B cell (primary cell): ENCODE measurements at regions not wholly inside any gene's neighbourhood (a gene's known extent, or its start where the extent isn't known, plus 50 kb on each side); places are given as distances from the start of the nearest gene placed in this dataset.

Source experiments
- ATAC-seq: fragments of 200-7000 bp; cut with Tn5 transposase; one replicate; pipeline ENCODE4 v1.10.0; 2021; ENCODE audit warnings: low read depth, mild to moderate bottlenecking, moderate number of reproducible peaks, moderate library complexity
- CTCF ChIA-PET: fragments of 350-600 bp; sonication (Branson Sonifier 250); formaldehyde crosslinking; loops from one replicate; lab custom pipeline; 2021; ENCODE audit warnings: antibody characterized with exemption, inconsistent platforms; lab: Charles Lee
- POLR2A ChIA-PET: fragments of 350-600 bp; sonication (Branson Sonifier 250); formaldehyde crosslinking; loops from one replicate; lab custom pipeline; 2021; ENCODE audit warnings: antibody characterized with exemption; lab: Charles Lee
- DNase-seq: peaks from one replicate; pipeline ENCODE4 v3.0.0; 2013
- H2AFZ ChIP-seq: 2 replicates; pipeline ENCODE4 v1.6.1; 2012; ENCODE audit warnings: mild to moderate bottlenecking, low read depth, low read length; ENCODE audit not compliant: insufficient read depth, poor library complexity, severe bottlenecking
- H3K27ac ChIP-seq, 2 donors: 1 replicate in 1 of 2; 2 replicates in 1 of 2; pipeline ENCODE4 v1.5.1; 2012 to 2013; ENCODE audit warnings: low read length in 2 of 2, mild to moderate bottlenecking in 2 of 2, moderate library complexity in 1 of 2
- H3K27me3 ChIP-seq, 4 experiments: fragments of 200-600 bp in 1 of 4; sonication (generic) in 1 of 4; replicated peaks in 1 of 4; 1 replicate in 2 of 4; 2 replicates in 2 of 4; pipeline versions ENCODE4 v1.6.1 to v1.7.0; 2013 to 2016; ENCODE audit warnings: low read length in 3 of 4, mild to moderate bottlenecking in 2 of 4, mixed read lengths in 1 of 4, moderate library complexity in 1 of 4; ENCODE audit not compliant: insufficient read depth in 4 of 4, control insufficient read depth in 3 of 4; ENCODE audit errors: control extremely low read depth in 1 of 4
- H3K36me3 ChIP-seq, 2 experiments: replicated peaks in 1 of 2; 1 replicate in 1 of 2; 2 replicates in 1 of 2; pipeline versions ENCODE4 v1.6.1 to v1.7.1; 2013; ENCODE audit warnings: low read length in 1 of 2; ENCODE audit not compliant: insufficient read depth in 2 of 2, control insufficient read depth in 1 of 2; ENCODE audit errors: control extremely low read depth in 1 of 2, extremely low read depth in 1 of 2
- H3K4me1 ChIP-seq, 2 donors: fragments of 200-600 bp in 1 of 2; sonication (generic) in 1 of 2; 1 replicate in 1 of 2; 2 replicates in 1 of 2; pipeline versions ENCODE4 v1.5.1 to v1.6.1; 2013 to 2017; ENCODE audit warnings: low read length in 2 of 2; ENCODE audit not compliant: control insufficient read depth in 2 of 2, insufficient read depth in 2 of 2
- H3K4me2 ChIP-seq: replicated peaks from 2 replicates; pipeline ENCODE3; 2012; ENCODE audit warnings: mild to moderate bottlenecking, low read depth, low read length; ENCODE audit not compliant: poor library complexity, severe bottlenecking
- H3K4me3 ChIP-seq, 5 experiments: fragments of 200-600 bp in 1 of 5; sonication (generic) in 1 of 5; 1 replicate in 3 of 5; 2 replicates in 2 of 5; pipeline versions ENCODE4 v1.5.1 to v1.7.0; 2011 to 2016; ENCODE audit warnings: low read length in 4 of 5, mild to moderate bottlenecking in 4 of 5, low read depth in 2 of 5, control low read depth in 1 of 5, moderate library complexity in 1 of 5; ENCODE audit not compliant: insufficient read depth in 1 of 5; ENCODE audit errors: control extremely low read depth in 1 of 5, extremely low read depth in 1 of 5
- H3K79me2 ChIP-seq: fragments of 200-600 bp; sonication (generic); one replicate; pipeline ENCODE4 v1.6.0; 2016; ENCODE audit warnings: low read length; ENCODE audit not compliant: control insufficient read depth, insufficient read depth
- H3K9ac ChIP-seq: fragments of 200-600 bp; sonication (generic); 2 replicates; pipeline ENCODE4 v1.6.1; 2017; ENCODE audit warnings: mild to moderate bottlenecking, low read length, moderate library complexity
- H3K9me3 ChIP-seq, 3 donors: one replicate each; pipeline versions ENCODE4 v1.6.1 to v1.7.1; 2013; ENCODE audit warnings: low read length in 2 of 3; ENCODE audit not compliant: control insufficient read depth in 2 of 3, insufficient read depth in 1 of 3; ENCODE audit errors: control extremely low read depth in 1 of 3
- H4K20me1 ChIP-seq: 2 replicates; pipeline ENCODE4 v1.6.0; 2012; ENCODE audit warnings: mild to moderate bottlenecking, low read length; ENCODE audit not compliant: insufficient read depth, control insufficient read depth, poor library complexity, severe bottlenecking
- H3K27ac Mint-ChIP-seq: one replicate; pipeline ENCODE4 v1.8.0; 2021; ENCODE audit warnings: mixed read lengths
- H3K27me3 Mint-ChIP-seq: one replicate; pipeline ENCODE4 v1.8.0; 2021; ENCODE audit warnings: mixed read lengths
- H3K4me1 Mint-ChIP-seq: one replicate; pipeline ENCODE4 v1.8.0; 2021; ENCODE audit warnings: mixed read lengths
- H3K4me3 Mint-ChIP-seq: one replicate; pipeline ENCODE4 v1.8.0; 2021; ENCODE audit warnings: mixed read lengths
- H3K9me3 Mint-ChIP-seq: one replicate; pipeline ENCODE4 v1.8.0; 2022; ENCODE audit warnings: mixed read lengths; ENCODE audit not compliant: insufficient read depth
- CTCF ChIP-seq: fragments of 200-600 bp; IDR thresholded peaks from one replicate; pipeline ENCODE4 v1.8.0; 2022; ENCODE audit warnings: antibody characterized with exemption, mild to moderate bottlenecking
- EZH2 ChIP-seq: IDR thresholded peaks from 2 replicates; pipeline ENCODE4 v1.6.1; 2012; ENCODE audit warnings: borderline replicate concordance, low read depth, mild to moderate bottlenecking, moderate library complexity, low read length; ENCODE audit not compliant: insufficient read depth, poor library complexity, severe bottlenecking
- WGBS: methylation state at CpG from one replicate; pipeline ENCODE4 v1.1.5; 2013; ENCODE audit warnings: missing lambda C conversion rate; ENCODE audit not compliant: insufficient coverage; 5-methylcytosine and 5-hydroxymethylcytosine counted together
- intact Hi-C: fragments of 100-400 bp; cut with micrococcal nuclease; formaldehyde crosslinking; loops from one replicate; pipeline ENCODE4 v1.10.0; 2022

GRCh38 chr9:80146466-80146865, 574.7 kb downstream of the TLE4 start:
- Histone ChIP-seq H4K20me1 (no peaks in the 10 kb centered on the region), H3K36me3 (no peaks in the 10 kb centered on the region), H3K4me2 (no peak overlapping the region), H3K79me2 (no peaks in the 10 kb centered on the region), H3K9ac (no peak overlapping the region), H2AFZ (no peak overlapping the region), H3K4me1 (peaks cover 3 to 5% of the 10 kb centered on the region in 2 donors), H3K27me3 (no peaks in the 10 kb centered on the region), H3K9me3 (peaks cover 0 to 9% (median 3%) of the 10 kb centered on the region in 3 donors), H3K27ac (no peak overlapping the region), H3K4me3 (no peak overlapping the region)
- no CpG with 5 or more reads among the region's 1 CpG for WGBS
- POLR2A ChIA-PET = no interaction called here
- DNase-seq = peak; percentile 18
- H3K4me3 Mint-ChIP-seq = no peak overlapping the region
- intact Hi-C loops = no loop called here
- CTCF ChIA-PET = interaction anchor here (1.0 kb wide), 1 partner anchor 388 kb away, joined by 4 read pairs; no protein-coding TSS in a partner anchor
- TF ChIP-seq CTCF = no peak
- TF ChIP-seq EZH2 = no peak
- H3K4me1 Mint-ChIP-seq = peaks cover 5% of the 10 kb centered on the region
- H3K9me3 Mint-ChIP-seq = peaks cover 6% of the 10 kb centered on the region
- no peak for ATAC-seq
- H3K27ac Mint-ChIP-seq = no peak overlapping the region
- no peaks in the 10 kb centered on the region for H3K27me3 Mint-ChIP-seq

GRCh38 chr9:80144856-80145255, 573.1 kb downstream of the TLE4 start:
- Histone ChIP-seq H3K9ac (no peak overlapping the region), H4K20me1 (no peaks in the 10 kb centered on the region), H3K4me2 (no peak overlapping the region), H3K4me3 (no peak overlapping the region), H3K9me3 (peaks cover 0 to 3% (median 2%) of the 10 kb centered on the region in 3 donors), H3K79me2 (no peaks in the 10 kb centered on the region), H3K36me3 (no peaks in the 10 kb centered on the region), H3K27ac (no peak overlapping the region), H2AFZ (no peak overlapping the region), H3K4me1 (peaks cover 3 to 5% of the 10 kb centered on the region in 2 donors), H3K27me3 (no peaks in the 10 kb centered on the region)
- no CpG with 5 or more reads among the region's 2 CpGs for WGBS
- Mint-ChIP-seq H3K4me3 (no peak overlapping the region), H3K27ac (no peak overlapping the region), H3K27me3 (no peaks in the 10 kb centered on the region), H3K9me3 (peaks cover 4% of the 10 kb centered on the region), H3K4me1 (peaks cover 5% of the 10 kb centered on the region)
- DNase-seq (no peak), ATAC-seq (no peak)
- ChIA-PET CTCF (interaction anchor here (1.1 kb wide), 1 partner anchor 34 kb away, joined by 3 read pairs; no protein-coding TSS in a partner anchor), POLR2A (interaction anchor here (0.6 kb wide), 1 partner anchor 571 kb away, joined by 4 read pairs; no protein-coding TSS in a partner anchor)
- TF ChIP-seq EZH2 = no peak
- TF ChIP-seq CTCF = no peak
- intact Hi-C loops = no loop called here
